Muscle layer of colon (tissue), 2 donors: ENCODE measurements at regions not wholly inside any gene's neighbourhood (a gene's known extent, or its start where the extent isn't known, plus 50 kb on each side); places are given as distances from the start of the nearest gene placed in this dataset.

Source experiments
- H3K27ac ChIP-seq: one replicate; pipeline ENCODE4 v1.7.0; 2013; ENCODE audit warnings: low read depth, mild to moderate bottlenecking, low read length, moderate library complexity
- H3K27me3 ChIP-seq, 2 donors: one replicate each; pipeline ENCODE4 v1.7.0; 2013; ENCODE audit warnings: low read length in 2 of 2, mild to moderate bottlenecking in 2 of 2; ENCODE audit not compliant: insufficient read depth in 2 of 2, control insufficient read depth in 1 of 2
- H3K36me3 ChIP-seq: one replicate; pipeline ENCODE4 v1.7.0; 2013; ENCODE audit warnings: mild to moderate bottlenecking, low read length; ENCODE audit not compliant: insufficient read depth
- H3K4me1 ChIP-seq: one replicate; pipeline ENCODE4 v1.7.0; 2013; ENCODE audit warnings: mild to moderate bottlenecking, low read length; ENCODE audit not compliant: insufficient read depth
- H3K4me3 ChIP-seq, 2 donors: one replicate each; pipeline ENCODE4 v1.7.0; 2013; ENCODE audit warnings: low read length in 2 of 2, low read depth in 1 of 2, mild to moderate bottlenecking in 1 of 2, moderate library complexity in 1 of 2
- H3K9ac ChIP-seq: one replicate; pipeline ENCODE4 v1.7.0; 2013; ENCODE audit warnings: low read length
- H3K9me3 ChIP-seq: one replicate; pipeline ENCODE4 v1.7.0; 2013; ENCODE audit warnings: mild to moderate bottlenecking, low read length
- donor health status: abdominal sarcoma.
- donor health status: Adenocarcinoma of cecum.

- no peak overlapping the region for H3K9ac ChIP-seq
- no peaks in the 10 kb centered on the region for H3K36me3 ChIP-seq
- no peak overlapping the region for H3K27ac ChIP-seq
- no peaks in the 10 kb centered on the region for H3K27me3 ChIP-seq
- peaks cover 4% of the 10 kb centered on the region for H3K9me3 ChIP-seq
- H3K4me3 ChIP-seq, result no peak overlapping the region
- H3K4me1 ChIP-seq, result no peaks in the 10 kb centered on the region
These were observed 51.2 kb upstream of the PRR23C start for GRCh38 chr3:139095803-139096466.

GRCh38 chr3:139096670-139097069 lies 52.0 kb upstream of the PRR23C start:
- no peaks in the 10 kb centered on the region for H3K4me1 ChIP-seq
- no peaks in the 10 kb centered on the region for H3K27me3 ChIP-seq
- H3K9me3 ChIP-seq, result peaks cover 4% of the 10 kb centered on the region

GRCh38 chr3:139098391-139098790 lies 53.7 kb upstream of the PRR23C start:
- H3K36me3 ChIP-seq, result no peaks in the 10 kb centered on the region
- no peaks in the 10 kb centered on the region for H3K27me3 ChIP-seq
- H3K9me3 ChIP-seq, result no peaks in the 10 kb centered on the region
- no peak overlapping the region for H3K4me3 ChIP-seq
- H3K27ac ChIP-seq, result no peak overlapping the region
- no peak overlapping the region for H3K9ac ChIP-seq
- H3K4me1 ChIP-seq, result no peaks in the 10 kb centered on the region

More at GRCh38 chr3:139096670-139097069, 52.0 kb upstream of the PRR23C start:
- no peak overlapping the region for H3K9ac ChIP-seq
- H3K4me3 ChIP-seq, result no peak overlapping the region
- no peak overlapping the region for H3K27ac ChIP-seq
- no peaks in the 10 kb centered on the region for H3K36me3 ChIP-seq

DNA sequence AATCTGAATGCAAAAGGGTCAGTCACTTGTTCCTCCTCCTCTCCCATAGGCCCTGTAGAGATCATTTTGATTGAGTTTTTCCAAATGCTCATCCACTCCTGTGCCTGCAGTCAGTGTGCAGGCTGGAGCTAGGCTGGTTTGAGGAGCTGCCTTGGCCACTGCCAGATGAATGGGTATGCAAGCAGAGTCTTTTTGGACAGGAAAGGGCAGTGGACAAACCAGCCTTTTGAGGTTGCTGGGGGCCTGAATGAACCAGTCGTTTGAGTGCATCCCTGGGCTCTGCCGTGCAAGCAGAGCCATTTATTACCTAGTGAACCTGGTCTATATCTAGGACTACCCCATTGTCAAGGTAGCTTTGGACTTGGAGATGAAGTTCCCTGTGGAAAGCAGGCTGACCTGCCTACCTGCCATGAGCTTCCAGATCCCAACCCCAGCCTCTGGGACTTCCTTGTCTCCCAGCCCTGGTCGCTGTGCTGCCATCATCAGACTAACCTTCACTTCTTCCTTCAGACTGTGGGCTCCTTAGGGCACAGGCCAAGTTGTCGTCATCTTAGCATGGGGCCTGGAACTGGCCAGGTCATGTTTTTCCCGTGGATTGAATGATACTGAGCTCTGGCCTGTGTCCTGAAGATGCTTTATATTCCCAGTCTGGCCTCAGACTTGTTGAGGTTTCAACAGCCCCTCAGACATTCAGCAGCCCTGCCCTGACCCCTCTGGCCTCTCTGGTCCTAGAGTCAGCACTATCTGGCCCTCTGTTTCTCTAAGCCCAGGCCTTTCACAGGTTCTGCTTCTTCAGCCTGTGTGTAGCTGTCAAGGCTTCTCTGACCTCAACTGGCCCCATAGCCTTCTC lies 55.5 kb upstream of the PRR23C start:
- no peak overlapping the region for H3K27ac ChIP-seq
- no peaks in the 10 kb centered on the region for H3K36me3 ChIP-seq
- H3K4me1 ChIP-seq, result no peaks in the 10 kb centered on the region
- no peaks in the 10 kb centered on the region for H3K27me3 ChIP-seq
- H3K4me3 ChIP-seq, result no peak overlapping the region
- no peak overlapping the region for H3K9ac ChIP-seq
- no peaks in the 10 kb centered on the region for H3K9me3 ChIP-seq

GRCh38 chr3:139100821-139101220 lies 56.1 kb upstream of the PRR23C start:
- Histone ChIP-seq H3K4me1 (no peaks in the 10 kb centered on the region), H3K27ac (no peak overlapping the region), H3K9ac (no peak overlapping the region), H3K36me3 (no peaks in the 10 kb centered on the region), H3K4me3 (no peak overlapping the region), H3K9me3 (no peaks in the 10 kb centered on the region), H3K27me3 (no peaks in the 10 kb centered on the region)

- no peaks in the 10 kb centered on the region for H3K36me3 ChIP-seq
- H3K9ac ChIP-seq, result no peak overlapping the region
- no peaks in the 10 kb centered on the region for H3K9me3 ChIP-seq
- H3K4me1 ChIP-seq, result no peaks in the 10 kb centered on the region
- no peaks in the 10 kb centered on the region for H3K27me3 ChIP-seq
- no peak overlapping the region for H3K4me3 ChIP-seq
- H3K27ac ChIP-seq, result no peak overlapping the region
These were observed 56.7 kb upstream of the PRR23C start for GRCh38 chr3:139101396-139101795.

GRCh38 chr3:139103484-139103883 lies 58.8 kb upstream of the PRR23C start:
- H3K4me3 ChIP-seq, result no peak overlapping the region
- no peaks in the 10 kb centered on the region for H3K36me3 ChIP-seq
- H3K4me1 ChIP-seq, result no peaks in the 10 kb centered on the region
- H3K27ac ChIP-seq, result no peak overlapping the region
- peaks cover 0 to 4% of the 10 kb centered on the region in 2 donors for H3K27me3 ChIP-seq
- H3K9me3 ChIP-seq, result no peaks in the 10 kb centered on the region
- H3K9ac ChIP-seq, result no peak overlapping the region

GRCh38 chr3:139104062-139104461 lies 59.4 kb upstream of the PRR23C start:
- H3K36me3 ChIP-seq, result no peaks in the 10 kb centered on the region
- H3K4me3 ChIP-seq, result no peak overlapping the region
- H3K9ac ChIP-seq, result no peak overlapping the region
- H3K27ac ChIP-seq, result no peak overlapping the region
- H3K4me1 ChIP-seq, result no peaks in the 10 kb centered on the region
- peaks cover 0 to 4% of the 10 kb centered on the region in 2 donors for H3K27me3 ChIP-seq
- H3K9me3 ChIP-seq, result no peaks in the 10 kb centered on the region

- Histone ChIP-seq H3K27ac (no peak overlapping the region), H3K4me3 (no peak overlapping the region), H3K4me1 (no peaks in the 10 kb centered on the region), H3K9ac (no peak overlapping the region), H3K36me3 (no peaks in the 10 kb centered on the region), H3K27me3 (peaks cover 0 to 4% of the 10 kb centered on the region in 2 donors), H3K9me3 (no peaks in the 10 kb centered on the region)
These were observed 60.5 kb upstream of the PRR23C start for GRCh38 chr3:139105154-139105702.

DNA sequence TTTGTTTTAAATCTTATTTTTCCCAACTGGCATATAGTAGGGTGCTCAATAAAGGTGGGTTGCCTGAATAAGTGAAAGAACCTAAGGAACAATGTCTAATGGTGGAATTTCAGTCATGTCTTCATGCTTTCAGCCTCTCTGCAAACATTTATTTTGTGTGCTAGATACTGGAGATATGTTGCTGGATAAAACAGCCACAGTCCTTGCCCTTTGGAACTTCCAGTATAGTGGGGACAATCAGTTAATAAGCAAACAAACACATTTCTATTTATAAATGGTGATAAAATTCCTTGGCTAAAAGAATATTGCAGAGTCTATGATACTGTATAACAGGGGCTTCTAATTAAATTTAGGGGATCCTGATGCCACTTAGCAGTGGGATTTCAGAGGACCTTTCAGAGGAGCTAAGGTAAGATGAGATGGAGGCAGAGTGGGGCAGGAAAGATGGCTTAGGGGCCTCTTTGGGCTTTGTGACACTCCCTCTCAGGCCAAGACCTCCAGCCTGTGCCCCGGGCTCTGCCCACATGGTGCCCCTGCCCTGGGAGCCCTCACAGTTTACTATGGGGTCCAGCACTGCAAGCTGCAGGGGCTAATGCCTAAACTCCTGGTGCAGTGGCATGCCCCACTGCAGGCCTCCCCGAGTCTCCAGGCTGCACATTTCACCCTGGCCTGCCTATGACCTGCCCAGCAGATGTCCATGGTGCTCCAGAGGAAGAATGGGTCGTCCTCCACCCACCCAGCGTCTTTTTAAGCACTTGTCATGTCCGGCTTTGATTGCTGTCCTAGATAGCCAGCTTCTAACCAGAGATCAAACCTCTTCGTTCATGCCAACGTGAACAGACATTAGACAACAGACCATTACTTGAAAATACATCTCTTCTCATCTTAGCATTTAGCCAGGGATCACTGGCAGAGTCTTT lies 61.6 kb upstream of the PRR23C start:
- Histone ChIP-seq H3K9me3 (no peaks in the 10 kb centered on the region), H3K4me3 (no peak overlapping the region), H3K36me3 (no peaks in the 10 kb centered on the region), H3K27ac (no peak overlapping the region), H3K4me1 (no peaks in the 10 kb centered on the region), H3K27me3 (peaks cover 0 to 4% of the 10 kb centered on the region in 2 donors), H3K9ac (no peak overlapping the region)
